IMR-90 (cell line): ENCODE measurements at regions not wholly inside any gene's neighbourhood (a gene's known extent, or its start where the extent isn't known, plus 50 kb on each side); places are given as distances from the start of the nearest gene placed in this dataset.

Experiments
- CHD1 ChIP-seq: IDR thresholded peaks from 2 replicates; pipeline ENCODE4 v1.6.1; 2012; ENCODE audit warnings: low read depth, low read length, improper control_type of control experiment
- CTCF ChIP-seq: conservative IDR thresholded peaks from 2 replicates; pipeline ENCODE4 v1.5.1; 2012; ENCODE audit warnings: mild to moderate bottlenecking, low read depth, low read length, improper control_type of control experiment
- MAZ ChIP-seq: IDR thresholded peaks from 2 replicates; pipeline ENCODE4 v1.6.1; 2012; ENCODE audit warnings: low read depth, mild to moderate bottlenecking, low read length, improper control_type of control experiment, moderate library complexity, borderline replicate concordance
- POLR2A ChIP-seq: IDR thresholded peaks from 2 replicates; pipeline ENCODE4 v1.6.1; 2012; ENCODE audit warnings: mild to moderate bottlenecking, low read depth, low read length
- RFX5 ChIP-seq: IDR thresholded peaks from 2 replicates; pipeline ENCODE4 v1.8.0; 2012; ENCODE audit warnings: low read depth, mild to moderate bottlenecking, low read length, moderate library complexity
- TF ChIP-seq, protein P1 (sequence below): fragments of 150-350 bp; IDR thresholded peaks from 2 replicates; pipeline ENCODE4 v1.6.1; 2016; ENCODE audit warnings: low read depth, mild to moderate bottlenecking, low read length, moderate library complexity, borderline replicate concordance

DNA sequence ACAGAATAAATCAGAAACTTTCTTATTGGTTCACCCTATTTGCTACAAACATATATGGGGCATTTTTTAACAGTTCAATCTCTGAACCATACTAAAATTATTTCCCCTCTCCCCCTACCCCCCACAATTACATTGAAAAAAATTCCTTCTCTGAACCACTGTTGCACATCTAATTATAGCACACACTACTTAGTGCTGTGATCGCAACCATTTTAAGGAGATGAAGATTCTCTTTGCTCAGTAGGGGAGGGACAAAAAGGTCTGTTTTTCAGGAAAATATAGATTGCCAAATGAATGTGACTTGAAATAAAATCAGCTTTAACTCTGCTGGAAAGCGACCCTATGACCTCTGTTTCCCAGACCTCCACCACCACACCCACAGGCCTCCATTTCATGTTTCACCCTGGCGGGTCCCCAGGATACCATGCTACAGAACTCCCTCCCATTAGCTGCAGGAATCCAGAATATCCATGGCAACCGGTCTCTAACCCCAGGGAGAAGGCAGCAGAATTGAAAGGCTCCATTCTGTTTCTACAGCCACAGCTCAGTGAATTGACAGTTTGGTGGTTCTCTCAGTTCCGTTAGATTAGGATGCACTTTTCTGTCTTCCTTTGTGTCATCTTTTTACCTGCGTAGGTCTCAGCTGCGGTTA, 286.3 kb downstream of the TBC1D4 start:
- TF ChIP-seq RFX5 (no peak), CTCF (no peak), MAZ (no peak), CHD1 (no peak), POLR2A (no peak)
- TF ChIP-seq, protein P1, sequence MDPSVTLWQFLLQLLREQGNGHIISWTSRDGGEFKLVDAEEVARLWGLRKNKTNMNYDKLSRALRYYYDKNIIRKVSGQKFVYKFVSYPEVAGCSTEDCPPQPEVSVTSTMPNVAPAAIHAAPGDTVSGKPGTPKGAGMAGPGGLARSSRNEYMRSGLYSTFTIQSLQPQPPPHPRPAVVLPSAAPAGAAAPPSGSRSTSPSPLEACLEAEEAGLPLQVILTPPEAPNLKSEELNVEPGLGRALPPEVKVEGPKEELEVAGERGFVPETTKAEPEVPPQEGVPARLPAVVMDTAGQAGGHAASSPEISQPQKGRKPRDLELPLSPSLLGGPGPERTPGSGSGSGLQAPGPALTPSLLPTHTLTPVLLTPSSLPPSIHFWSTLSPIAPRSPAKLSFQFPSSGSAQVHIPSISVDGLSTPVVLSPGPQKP = no peak
